ENCODE measurements at regions not wholly inside any gene's neighbourhood (a gene's known extent, or its start where the extent isn't known, plus 50 kb on each side); places are given as distances from the start of the nearest gene placed in this dataset.
"Not testable (repeated sequence)": the region's sequence is repeated elsewhere in the genome, so short reads cannot be mapped to it uniquely, and the experiment has no call there.

GRCh38 chr1:181894439-181894859 is 167.1 kb downstream of the ZNF648 start:
- DNase-seq (ENCODE audit: low read depth in 4 of 6, low spot score in 6 of 6), result no peak
- H3K36me3 ChIP-seq (ENCODE audit: control insufficient read depth, insufficient read depth, low read length), result no peaks in the 10 kb centered on the region
- 96% methylated on average over 4 of the region's 5 CpGs for WGBS (ENCODE audit: insufficient coverage)
- no peak overlapping the region for H3K27ac ChIP-seq (ENCODE audit: low read depth, low read length)
- H3K4me1 ChIP-seq (ENCODE audit: control insufficient read depth, insufficient read depth, low read length), result no peaks in the 10 kb centered on the region
- H3K9me3 ChIP-seq (ENCODE audit: control insufficient read depth, insufficient read depth, low read length), result no peaks in the 10 kb centered on the region
- H3K4me3 ChIP-seq (ENCODE audit: low read depth, low read length), result no peak overlapping the region
- H3K27me3 ChIP-seq (ENCODE audit: control insufficient read depth, insufficient read depth, low read length), result no peaks in the 10 kb centered on the region

DNA sequence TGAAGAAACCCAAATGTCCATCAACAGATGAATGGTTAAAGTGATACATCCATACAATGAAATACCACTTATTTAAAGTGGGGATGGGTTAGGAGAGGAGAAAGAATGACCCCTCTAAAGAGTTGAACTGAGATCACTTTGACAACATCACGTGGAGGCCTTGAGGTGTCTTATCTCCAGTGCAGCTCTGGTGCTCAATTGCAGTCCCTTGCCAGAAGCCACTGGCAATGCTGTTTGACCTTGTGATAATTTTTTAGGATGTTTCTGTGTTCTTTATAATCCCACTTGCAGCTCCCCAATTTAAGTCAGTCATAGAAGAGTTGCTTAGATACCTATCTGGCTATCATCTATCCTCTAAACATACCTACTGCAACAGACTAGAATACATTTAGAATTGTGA is 167.6 kb downstream of the ZNF648 start:
- Histone ChIP-seq H3K27me3 (ENCODE audit: control insufficient read depth, insufficient read depth, low read length) (no peaks in the 10 kb centered on the region), H3K27ac (ENCODE audit: low read depth, low read length) (no peak overlapping the region), H3K36me3 (ENCODE audit: control insufficient read depth, insufficient read depth, low read length) (no peaks in the 10 kb centered on the region), H3K9me3 (ENCODE audit: control insufficient read depth, insufficient read depth, low read length) (no peaks in the 10 kb centered on the region), H3K4me3 (ENCODE audit: low read depth, low read length) (no peak overlapping the region), H3K4me1 (ENCODE audit: control insufficient read depth, insufficient read depth, low read length) (no peaks in the 10 kb centered on the region)
- 43% methylated on average over 1 of the region's 1 CpG for WGBS (ENCODE audit: insufficient coverage)
- DNase-seq (ENCODE audit: low read depth in 4 of 6, low spot score in 6 of 6), result no peak

DNA sequence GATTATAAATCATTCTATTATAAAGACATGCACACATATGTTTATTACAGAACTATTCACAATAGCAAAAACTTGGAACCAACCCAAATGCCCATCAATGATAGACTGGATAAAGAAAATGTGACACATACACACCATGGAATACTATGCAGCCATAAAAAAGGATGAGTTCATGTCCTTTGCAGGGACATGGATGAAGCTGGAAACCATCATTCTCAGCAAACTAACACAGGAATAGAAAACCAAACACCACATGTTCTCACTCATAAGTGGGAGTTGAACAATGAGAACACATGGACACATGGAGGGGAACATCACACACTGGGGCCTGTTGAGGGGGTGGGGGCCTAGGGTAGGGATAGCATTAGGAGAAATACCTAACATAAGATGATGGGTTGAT is 168.4 kb downstream of the ZNF648 start:
- not testable (repeated sequence) for H3K4me3 ChIP-seq (ENCODE audit: low read depth, low read length); H3K4me1 ChIP-seq (ENCODE audit: control insufficient read depth, insufficient read depth, low read length); H3K27me3 ChIP-seq (ENCODE audit: control insufficient read depth, insufficient read depth, low read length); H3K36me3 ChIP-seq (ENCODE audit: control insufficient read depth, insufficient read depth, low read length); H3K27ac ChIP-seq (ENCODE audit: low read depth, low read length); DNase-seq (ENCODE audit: low read depth in 4 of 6, low spot score in 6 of 6); H3K9me3 ChIP-seq (ENCODE audit: control insufficient read depth, insufficient read depth, low read length)

- Histone ChIP-seq H3K27ac (ENCODE audit: low read depth, low read length) (no peak overlapping the region), H3K4me3 (ENCODE audit: low read depth, low read length) (no peak overlapping the region), H3K36me3 (ENCODE audit: control insufficient read depth, insufficient read depth, low read length) (no peaks in the 10 kb centered on the region), H3K9me3 (ENCODE audit: control insufficient read depth, insufficient read depth, low read length) (peaks cover 3% of the 10 kb centered on the region), H3K4me1 (ENCODE audit: control insufficient read depth, insufficient read depth, low read length) (no peaks in the 10 kb centered on the region), H3K27me3 (ENCODE audit: control insufficient read depth, insufficient read depth, low read length) (no peaks in the 10 kb centered on the region)
- 81% methylated on average over 2 of the region's 3 CpGs for WGBS (ENCODE audit: insufficient coverage)
- no peak for DNase-seq (ENCODE audit: low read depth in 4 of 6, low spot score in 6 of 6)
These were observed 188.9 kb downstream of the ZNF648 start for GRCh38 chr1:181872562-181872961.

GRCh38 chr1:181863736-181864135 is 197.8 kb downstream of the ZNF648 start:
- no peak for DNase-seq (ENCODE audit: low read depth in 4 of 6, low spot score in 6 of 6)
- Histone ChIP-seq H3K4me1 (ENCODE audit: control insufficient read depth, insufficient read depth, low read length) (no peaks in the 10 kb centered on the region), H3K4me3 (ENCODE audit: low read depth, low read length) (no peak overlapping the region), H3K27ac (ENCODE audit: low read depth, low read length) (no peak overlapping the region), H3K27me3 (ENCODE audit: control insufficient read depth, insufficient read depth, low read length) (no peaks in the 10 kb centered on the region), H3K9me3 (ENCODE audit: control insufficient read depth, insufficient read depth, low read length) (no peaks in the 10 kb centered on the region), H3K36me3 (ENCODE audit: control insufficient read depth, insufficient read depth, low read length) (no peaks in the 10 kb centered on the region)
- 75% methylated on average over 1 of the region's 1 CpG for WGBS (ENCODE audit: insufficient coverage)

DNA sequence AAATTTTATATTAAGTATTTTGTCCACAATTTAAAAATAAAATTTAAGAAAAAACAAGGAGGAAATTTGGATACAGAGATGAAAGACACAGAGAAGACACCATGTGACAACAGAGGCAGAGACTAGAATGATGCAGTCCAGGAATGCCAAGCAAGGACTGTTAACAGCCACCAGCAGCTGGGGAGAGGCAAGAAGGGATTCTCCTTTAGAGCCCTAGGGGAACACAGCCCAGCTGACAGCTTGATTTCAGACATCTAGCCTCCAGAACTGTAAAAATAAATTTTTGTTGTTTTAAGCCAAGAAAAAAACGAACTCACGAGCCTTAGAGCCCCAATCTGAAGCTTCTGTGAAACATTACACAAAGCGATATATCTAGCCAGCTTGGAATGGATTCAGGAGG is 198.5 kb downstream of the ZNF648 start:
- Histone ChIP-seq H3K4me1 (ENCODE audit: control insufficient read depth, insufficient read depth, low read length) (no peaks in the 10 kb centered on the region), H3K27ac (ENCODE audit: low read depth, low read length) (no peak overlapping the region), H3K27me3 (ENCODE audit: control insufficient read depth, insufficient read depth, low read length) (no peaks in the 10 kb centered on the region), H3K36me3 (ENCODE audit: control insufficient read depth, insufficient read depth, low read length) (no peaks in the 10 kb centered on the region), H3K9me3 (ENCODE audit: control insufficient read depth, insufficient read depth, low read length) (no peaks in the 10 kb centered on the region), H3K4me3 (ENCODE audit: low read depth, low read length) (no peak overlapping the region)
- 89% methylated on average over 1 of the region's 3 CpGs for WGBS (ENCODE audit: insufficient coverage)
- no peak for DNase-seq (ENCODE audit: low read depth in 4 of 6, low spot score in 6 of 6)

DNA sequence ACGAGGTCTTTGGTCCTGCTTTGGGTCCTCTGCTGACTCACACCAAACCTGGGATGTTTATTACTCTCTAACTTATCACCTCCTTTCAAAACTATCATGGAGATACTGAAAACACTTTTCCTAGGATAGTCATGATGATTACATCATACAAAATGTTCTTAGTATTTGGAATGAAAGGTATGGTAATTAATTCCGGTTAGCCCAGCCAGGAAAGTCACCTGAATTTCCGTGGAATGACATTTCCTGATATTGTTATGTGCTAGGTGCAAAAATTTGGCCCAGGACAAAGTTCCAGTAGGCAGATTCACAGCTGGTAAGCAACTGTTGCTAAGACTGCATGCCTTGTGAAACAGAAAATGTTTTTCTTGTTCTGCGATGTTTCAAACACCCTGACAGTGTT is 203.4 kb downstream of the ZNF648 start:
- no peak overlapping the region for H3K27ac ChIP-seq (ENCODE audit: low read depth, low read length)
- WGBS (ENCODE audit: insufficient coverage), result 92% methylated on average over 3 of the region's 4 CpGs
- no peak for DNase-seq (ENCODE audit: low read depth in 4 of 6, low spot score in 6 of 6)

More for the DNA sequence above, 203.4 kb downstream of the ZNF648 start:
- Histone ChIP-seq H3K4me3 (ENCODE audit: low read depth, low read length) (no peak overlapping the region), H3K36me3 (ENCODE audit: control insufficient read depth, insufficient read depth, low read length) (no peaks in the 10 kb centered on the region), H3K27me3 (ENCODE audit: control insufficient read depth, insufficient read depth, low read length) (no peaks in the 10 kb centered on the region), H3K4me1 (ENCODE audit: control insufficient read depth, insufficient read depth, low read length) (no peaks in the 10 kb centered on the region), H3K9me3 (ENCODE audit: control insufficient read depth, insufficient read depth, low read length) (peaks cover 3% of the 10 kb centered on the region)

Data from spinal cord (tissue), 9 donors.